GM20431 (cell line): ENCODE measurements at regions not wholly inside any gene's neighbourhood (a gene's known extent, or its start where the extent isn't known, plus 50 kb on each side); places are given as distances from the start of the nearest gene placed in this dataset.

Experiments
- in situ Hi-C: fragments of 300-500 bp; cut with MseI, MboI; formaldehyde crosslinking; loops from one replicate; pipeline ENCODE4 v1.15.0; 2020; ENCODE audit warnings: low sequenced_read_pairs; ENCODE audit not compliant: unreplicated experiment

- in situ Hi-C loops = no loop called here
Observed at GRCh38 chr1:59098655-59099054, 198.2 kb upstream of the FGGY start.

GRCh38 chr1:59100708-59101374, 196.1 kb upstream of the FGGY start:
- in situ Hi-C loops = no loop called here

- in situ Hi-C loops = no loop called here
Observed at GRCh38 chr1:59101518-59101917, 195.4 kb upstream of the FGGY start.

- in situ Hi-C loops = no loop called here
Observed at GRCh38 chr1:59103457-59103856, 193.4 kb upstream of the FGGY start.

DNA sequence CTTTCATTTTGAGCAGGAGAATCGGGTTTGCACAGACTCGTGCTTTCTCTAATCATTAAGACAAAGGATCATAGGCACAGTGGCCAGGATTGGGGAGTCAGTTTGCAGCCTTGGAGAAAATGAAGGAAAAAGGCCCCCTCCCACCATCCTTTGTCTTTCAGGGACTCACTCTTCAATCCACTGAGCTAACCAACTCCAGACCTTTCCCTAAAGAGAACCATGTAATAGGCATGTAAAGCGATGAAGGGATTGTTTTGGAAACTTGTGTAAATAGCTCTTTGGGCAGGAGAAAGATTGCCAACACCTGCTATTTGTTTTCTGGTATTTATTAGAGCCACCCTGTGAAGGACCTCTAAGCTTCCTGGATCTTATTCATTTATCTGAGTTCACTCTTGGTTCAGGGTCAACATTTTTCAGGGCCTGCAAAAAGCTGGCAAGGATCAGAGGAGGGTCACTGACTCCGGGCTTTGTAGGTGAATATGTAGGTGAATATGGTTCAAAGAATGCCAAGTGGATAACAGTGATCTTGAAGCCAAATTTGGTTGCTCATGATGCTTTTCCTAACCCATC, 192.6 kb upstream of the FGGY start:
- in situ Hi-C loops = no loop called here

- in situ Hi-C loops = no loop called here
Observed at GRCh38 chr1:59105548-59106507, 191.1 kb upstream of the FGGY start.

DNA sequence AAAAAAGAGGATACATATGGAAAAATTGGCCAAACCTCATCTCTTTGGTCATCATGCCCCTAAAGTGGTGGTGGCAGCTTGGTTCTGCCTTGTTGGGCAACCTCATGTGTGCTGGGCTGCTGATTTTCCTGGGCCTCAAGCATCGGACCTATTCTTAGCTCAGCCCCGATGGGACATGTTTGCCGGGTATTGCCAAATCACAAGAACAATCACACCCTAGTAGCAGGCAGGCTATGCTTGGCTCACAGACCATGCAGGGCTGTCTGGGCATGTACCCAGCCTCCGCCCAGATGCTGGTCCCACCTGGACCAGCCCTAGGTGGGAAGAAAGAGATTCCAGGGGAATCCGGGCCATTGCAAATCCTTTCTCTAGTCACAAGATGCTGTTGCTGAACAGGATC, 189.4 kb upstream of the FGGY start:
- in situ Hi-C loops = no loop called here

DNA sequence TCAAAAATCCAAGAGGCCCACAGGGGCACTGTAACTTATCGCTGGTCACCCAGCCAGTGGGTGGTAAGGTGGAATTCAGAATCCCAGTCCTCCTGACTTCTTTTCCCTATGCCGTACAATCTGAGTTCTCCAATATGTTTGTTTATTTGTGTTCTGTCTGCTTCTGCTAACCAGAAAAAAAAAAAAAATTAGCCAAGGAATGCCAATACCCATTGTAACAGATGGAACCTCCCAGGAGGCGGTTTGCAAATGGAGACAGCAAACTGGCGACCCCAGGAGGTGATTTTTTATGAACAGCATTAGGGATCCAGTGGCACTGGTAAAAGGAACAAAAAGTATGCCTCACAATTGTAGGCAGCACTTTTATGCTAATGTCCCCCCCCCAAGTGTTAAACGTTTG, 189.0 kb upstream of the FGGY start:
- in situ Hi-C loops = no loop called here

GRCh38 chr1:59108481-59109317, 188.2 kb upstream of the FGGY start:
- in situ Hi-C loops = no loop called here

- in situ Hi-C loops = no loop called here
Observed at GRCh38 chr1:59110271-59110670, 186.6 kb upstream of the FGGY start.

- in situ Hi-C loops = no loop called here
Observed at GRCh38 chr1:59113876-59114457, 182.9 kb upstream of the FGGY start.

DNA sequence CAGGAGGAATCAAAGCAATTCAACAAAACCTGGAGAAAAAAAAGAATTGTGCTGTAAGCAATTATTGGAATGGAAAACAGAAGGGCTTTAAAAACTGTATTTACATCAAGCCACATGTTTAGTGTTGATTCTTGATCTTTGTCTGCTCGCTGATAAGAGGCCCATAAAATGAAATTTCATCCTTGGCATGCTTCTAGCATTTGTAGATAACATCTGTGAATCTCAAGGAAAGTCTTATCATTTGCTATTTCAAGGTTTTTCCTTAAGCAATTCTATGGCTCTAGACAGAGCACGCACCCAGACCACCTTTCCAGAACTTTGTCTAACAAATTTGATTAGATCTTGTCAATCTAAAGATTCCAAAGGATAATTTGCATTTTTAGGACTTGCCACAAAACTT, 181.0 kb upstream of the FGGY start:
- in situ Hi-C loops = no loop called here

GRCh38 chr1:59116920-59117542, 179.9 kb upstream of the FGGY start:
- in situ Hi-C loops = no loop called here

GRCh38 chr1:59122527-59122926, 174.4 kb upstream of the FGGY start:
- in situ Hi-C loops = no loop called here

- in situ Hi-C loops = no loop called here
Observed at GRCh38 chr1:59123081-59123681, 173.7 kb upstream of the FGGY start.

GRCh38 chr1:59124166-59124565, 172.7 kb upstream of the FGGY start:
- in situ Hi-C loops = no loop called here

DNA sequence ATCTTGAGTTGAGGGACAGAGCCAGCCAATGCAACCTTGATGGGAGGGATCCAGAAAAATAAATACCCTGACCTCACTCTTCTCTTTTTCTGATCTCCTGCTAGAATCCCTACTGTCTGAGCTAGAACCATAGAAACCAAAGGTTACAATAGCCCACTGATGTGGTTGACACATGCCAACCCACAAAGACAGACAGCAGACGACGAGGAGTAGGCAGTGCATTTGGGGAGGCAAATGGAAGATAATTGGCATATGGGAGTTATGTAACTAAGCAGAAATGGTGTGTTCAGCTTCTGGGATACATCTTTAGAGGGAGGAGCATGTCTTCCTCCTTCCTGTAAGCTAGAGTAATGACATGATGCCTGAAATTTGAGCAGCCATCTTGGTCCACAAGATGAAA, 171.7 kb upstream of the FGGY start:
- in situ Hi-C loops = no loop called here

GRCh38 chr1:59125676-59126320, 171.1 kb upstream of the FGGY start:
- in situ Hi-C loops = no loop called here

- in situ Hi-C loops = no loop called here
Observed at GRCh38 chr1:59126366-59126765, 170.5 kb upstream of the FGGY start.
